Neural cell (in vitro differentiated cells): ENCODE measurements at regions not wholly inside any gene's neighbourhood (a gene's known extent, or its start where the extent isn't known, plus 50 kb on each side); places are given as distances from the start of the nearest gene placed in this dataset.

Source experiments
- CTCF ChIP-seq: fragments of 450-650 bp; IDR thresholded peaks from 2 replicates; pipeline ENCODE4 v1.5.1; 2014; ENCODE audit warnings: antibody characterized with exemption, mild to moderate bottlenecking, moderate library complexity; ENCODE audit not compliant: poor library complexity, severe bottlenecking
- TAF1 ChIP-seq: IDR thresholded peaks from 2 replicates; pipeline ENCODE4 v1.6.1; 2012; ENCODE audit warnings: low read depth

GRCh38 chr2:210888035-210888434 is 331.6 kb downstream of the CPS1 start:
- no peak for TF ChIP-seq CTCF
- no peak for TF ChIP-seq TAF1
